KMS-11 (cell line): ENCODE measurements at regions not wholly inside any gene's neighbourhood (a gene's known extent, or its start where the extent isn't known, plus 50 kb on each side); places are given as distances from the start of the nearest gene placed in this dataset.

Experiments used
- H2AFZ ChIP-seq: fragments of 200-600 bp; sonication (generic); 2 replicates; pipeline ENCODE4 v1.6.1; 2016; ENCODE audit warnings: antibody characterized with exemption, mixed run types, low read depth
- H3K27ac ChIP-seq: fragments of 200-600 bp; sonication (generic); 2 replicates; pipeline ENCODE4 v1.6.1; 2016; ENCODE audit warnings: mild to moderate bottlenecking, mixed run types
- H3K27me3 ChIP-seq: fragments of 200-600 bp; sonication (generic); 2 replicates; pipeline ENCODE4 v1.6.1; 2017; ENCODE audit warnings: mild to moderate bottlenecking, low read depth, mixed run types, moderate library complexity; ENCODE audit not compliant: insufficient read depth
- H3K36me3 ChIP-seq: fragments of 200-600 bp; sonication (generic); 2 replicates; pipeline ENCODE4 v1.6.1; 2017; ENCODE audit warnings: mild to moderate bottlenecking, mixed run types; ENCODE audit not compliant: insufficient read depth
- H3K4me1 ChIP-seq: fragments of 200-600 bp; sonication (generic); 2 replicates; pipeline ENCODE4 v1.6.1; 2016; ENCODE audit warnings: mild to moderate bottlenecking, low read depth, mixed run types; ENCODE audit not compliant: poor library complexity, severe bottlenecking
- H3K4me2 ChIP-seq: fragments of 200-600 bp; sonication (generic); 2 replicates; pipeline ENCODE4 v1.7.0; 2016; ENCODE audit warnings: mild to moderate bottlenecking, mixed run types
- H3K4me3 ChIP-seq: fragments of 200-600 bp; sonication (generic); IDR thresholded peaks from 2 replicates; pipeline ENCODE4 v1.6.1; 2017; ENCODE audit warnings: low read depth, low read length, mixed read lengths; ENCODE audit not compliant: insufficient read depth
- H3K79me2 ChIP-seq: fragments of 200-600 bp; sonication (generic); 2 replicates; pipeline ENCODE4 v1.6.1; 2016; ENCODE audit warnings: low read depth, mixed run types; ENCODE audit not compliant: insufficient read depth
- H3K9ac ChIP-seq: fragments of 200-600 bp; sonication (generic); 2 replicates; pipeline ENCODE4 v1.6.1; 2016; ENCODE audit warnings: mild to moderate bottlenecking, mixed run types
- H4K20me1 ChIP-seq: fragments of 200-600 bp; sonication (generic); 2 replicates; pipeline ENCODE4 v1.6.1; 2016; ENCODE audit warnings: mild to moderate bottlenecking, mixed run types; ENCODE audit not compliant: insufficient read depth
- TF ChIP-seq, protein P1 (sequence below): fragments of 200-600 bp; sonication (generic); conservative IDR thresholded peaks from 2 replicates; pipeline ENCODE4 v1.6.1; 2017; ENCODE audit warnings: low read depth, mild to moderate bottlenecking, antibody characterized with exemption, low read length, moderate library complexity, mixed read lengths

DNA sequence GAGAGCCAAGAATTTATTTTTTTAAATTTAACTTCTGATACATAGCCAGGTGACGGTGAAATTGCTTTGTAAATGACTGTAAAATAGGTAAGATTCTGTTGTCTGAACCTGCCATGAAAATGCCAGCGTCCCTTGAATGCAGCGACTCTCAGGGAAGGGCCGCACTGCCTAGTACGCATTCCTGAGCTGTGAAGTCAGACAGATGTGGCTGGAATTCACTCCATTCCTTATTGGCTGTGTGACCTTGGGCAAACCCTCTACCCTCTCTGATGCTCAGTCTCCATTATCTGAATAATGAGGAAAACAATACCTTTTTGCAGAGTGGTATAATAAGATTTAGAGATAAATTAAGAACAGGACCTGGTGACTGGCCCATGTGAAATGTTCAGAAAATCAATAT, 167.1 kb upstream of the DAB1 start:
- TF ChIP-seq, protein P1, sequence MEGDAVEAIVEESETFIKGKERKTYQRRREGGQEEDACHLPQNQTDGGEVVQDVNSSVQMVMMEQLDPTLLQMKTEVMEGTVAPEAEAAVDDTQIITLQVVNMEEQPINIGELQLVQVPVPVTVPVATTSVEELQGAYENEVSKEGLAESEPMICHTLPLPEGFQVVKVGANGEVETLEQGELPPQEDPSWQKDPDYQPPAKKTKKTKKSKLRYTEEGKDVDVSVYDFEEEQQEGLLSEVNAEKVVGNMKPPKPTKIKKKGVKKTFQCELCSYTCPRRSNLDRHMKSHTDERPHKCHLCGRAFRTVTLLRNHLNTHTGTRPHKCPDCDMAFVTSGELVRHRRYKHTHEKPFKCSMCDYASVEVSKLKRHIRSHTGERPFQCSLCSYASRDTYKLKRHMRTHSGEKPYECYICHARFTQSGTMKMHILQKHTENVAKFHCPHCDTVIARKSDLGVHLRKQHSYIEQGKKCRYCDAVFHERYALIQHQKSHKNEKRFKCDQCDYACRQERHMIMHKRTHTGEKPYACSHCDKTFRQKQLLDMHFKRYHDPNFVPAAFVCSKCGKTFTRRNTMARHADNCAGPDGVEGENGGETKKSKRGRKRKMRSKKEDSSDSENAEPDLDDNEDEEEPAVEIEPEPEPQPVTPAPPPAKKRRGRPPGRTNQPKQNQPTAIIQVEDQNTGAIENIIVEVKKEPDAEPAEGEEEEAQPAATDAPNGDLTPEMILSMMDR: no peak
- no peak overlapping the region for H3K4me3 ChIP-seq
- H4K20me1 ChIP-seq: no peaks in the 10 kb centered on the region

DNA sequence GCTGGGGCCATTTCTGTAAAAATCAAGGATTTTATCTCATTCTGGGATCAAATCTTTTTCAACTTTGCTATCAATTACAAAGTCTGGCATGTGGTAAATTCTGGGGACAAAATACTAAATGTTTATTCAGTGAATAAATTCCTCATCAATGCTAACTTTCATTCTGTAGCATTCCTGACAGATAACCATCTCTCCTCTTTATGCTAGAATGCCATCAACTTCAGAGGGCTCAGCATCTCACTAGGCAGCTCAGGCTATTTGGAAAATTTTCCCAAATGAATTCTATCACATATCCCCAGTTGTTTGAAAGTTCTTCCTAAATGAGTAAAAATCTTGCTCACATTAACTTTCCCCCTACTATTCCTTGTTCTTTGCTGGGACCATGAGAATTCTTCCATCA, 163.0 kb upstream of the DAB1 start:
- no peak overlapping the region for H3K4me3 ChIP-seq
- H3K9ac ChIP-seq: no peak overlapping the region
- H3K4me2 ChIP-seq: no peak overlapping the region
- H3K79me2 ChIP-seq: no peaks in the 10 kb centered on the region
- H3K36me3 ChIP-seq: no peaks in the 10 kb centered on the region
- TF ChIP-seq, protein P1: no peak
- no peak overlapping the region for H2AFZ ChIP-seq
- no peaks in the 10 kb centered on the region for H4K20me1 ChIP-seq
- H3K27ac ChIP-seq: no peak overlapping the region
- H3K27me3 ChIP-seq: no peaks in the 10 kb centered on the region
- H3K4me1 ChIP-seq: no peaks in the 10 kb centered on the region

More for the DNA sequence above, 167.1 kb upstream of the DAB1 start:
- no peak overlapping the region for H3K4me2 ChIP-seq
- no peak overlapping the region for H3K27ac ChIP-seq
- H3K36me3 ChIP-seq: no peaks in the 10 kb centered on the region
- H3K27me3 ChIP-seq: no peaks in the 10 kb centered on the region
- H3K79me2 ChIP-seq: no peaks in the 10 kb centered on the region
- no peaks in the 10 kb centered on the region for H3K4me1 ChIP-seq
- no peak overlapping the region for H2AFZ ChIP-seq
- no peak overlapping the region for H3K9ac ChIP-seq

DNA sequence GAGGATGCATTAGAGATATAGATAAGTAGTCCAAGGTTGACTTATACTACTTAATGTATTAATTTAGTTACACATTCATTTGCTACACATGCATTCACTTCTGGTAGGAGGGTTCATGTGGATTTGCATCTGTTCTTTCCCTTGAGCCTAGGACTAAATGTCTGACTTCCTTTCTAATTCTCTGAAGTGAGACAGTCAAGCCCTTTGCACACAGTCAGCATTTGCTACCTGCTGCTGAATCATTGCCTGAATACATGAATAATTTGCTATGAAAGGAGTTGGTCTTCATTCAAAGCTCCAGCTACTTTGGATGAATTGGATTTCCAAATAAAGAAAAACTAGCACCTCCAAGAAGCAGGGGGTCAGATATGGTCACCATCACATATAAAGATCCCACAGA, 154.8 kb upstream of the DAB1 start:
- Histone ChIP-seq H4K20me1 (no peaks in the 10 kb centered on the region), H3K4me2 (no peak overlapping the region), H3K9ac (no peak overlapping the region), H3K4me3 (no peak overlapping the region), H3K27ac (no peak overlapping the region), H2AFZ (no peak overlapping the region), H3K79me2 (no peaks in the 10 kb centered on the region), H3K27me3 (no peaks in the 10 kb centered on the region), H3K36me3 (no peaks in the 10 kb centered on the region), H3K4me1 (no peaks in the 10 kb centered on the region)
- TF ChIP-seq, protein P1: no peak

DNA sequence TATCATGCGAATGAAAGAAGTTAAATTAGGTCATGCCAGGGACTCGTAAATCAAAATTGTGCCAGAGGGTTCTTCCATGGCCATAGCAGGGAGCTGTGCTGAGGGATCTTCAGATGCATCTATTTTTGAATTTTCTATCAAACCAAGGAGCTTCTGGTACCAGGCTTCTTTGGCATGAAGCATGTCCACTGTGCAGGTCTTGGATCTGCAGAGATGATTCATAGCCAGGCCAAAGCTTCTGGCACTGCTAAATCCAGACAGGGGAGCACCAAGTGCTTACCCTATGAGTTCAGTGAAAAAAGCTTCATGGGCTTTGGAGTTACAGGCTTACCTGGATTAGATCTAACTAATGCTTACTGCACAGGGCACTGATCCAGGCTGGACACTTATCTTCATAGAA, 154.2 kb upstream of the DAB1 start:
- no peak overlapping the region for H3K4me3 ChIP-seq
- no peak overlapping the region for H2AFZ ChIP-seq
- no peaks in the 10 kb centered on the region for H3K36me3 ChIP-seq
- H3K9ac ChIP-seq: no peak overlapping the region
- H3K27me3 ChIP-seq: no peaks in the 10 kb centered on the region
- no peaks in the 10 kb centered on the region for H4K20me1 ChIP-seq
- H3K27ac ChIP-seq: no peak overlapping the region
- H3K79me2 ChIP-seq: no peaks in the 10 kb centered on the region
- TF ChIP-seq, protein P1: no peak
- no peaks in the 10 kb centered on the region for H3K4me1 ChIP-seq
- no peak overlapping the region for H3K4me2 ChIP-seq
